ENCODE measurements at regions not wholly inside any gene's neighbourhood (a gene's known extent, or its start where the extent isn't known, plus 50 kb on each side); places are given as distances from the start of the nearest gene placed in this dataset.
"Not testable (repeated sequence)": the region's sequence is repeated elsewhere in the genome, so short reads cannot be mapped to it uniquely, and the experiment has no call there.

- in situ Hi-C loops (cut with HindIII; ENCODE audit: low sequenced_read_pairs): no loop called here
- DNase-seq (ENCODE audit: low spot score): no peak
These were observed 78.1 kb upstream of the EGFR start for GRCh38 chr7:54940748-54941147.

- no peak for DNase-seq (ENCODE audit: low spot score)
- in situ Hi-C loops (cut with HindIII; ENCODE audit: low sequenced_read_pairs): no loop called here
These were observed 74.6 kb upstream of the EGFR start for GRCh38 chr7:54944179-54944578.

- no peak for DNase-seq (ENCODE audit: low spot score)
- in situ Hi-C loops (cut with HindIII; ENCODE audit: low sequenced_read_pairs): no loop called here
These were observed 72.5 kb upstream of the EGFR start for GRCh38 chr7:54946271-54946670.

GRCh38 chr7:54946764-54947163 is 72.1 kb upstream of the EGFR start:
- in situ Hi-C loops (cut with HindIII; ENCODE audit: low sequenced_read_pairs): no loop called here
- no peak for DNase-seq (ENCODE audit: low spot score)

- no peak for DNase-seq (ENCODE audit: low spot score)
- in situ Hi-C loops (cut with HindIII; ENCODE audit: low sequenced_read_pairs): no loop called here
These were observed 71.6 kb upstream of the EGFR start for GRCh38 chr7:54947266-54947665.

GRCh38 chr7:54949514-54949913 is 69.3 kb upstream of the EGFR start:
- DNase-seq (ENCODE audit: low spot score); in situ Hi-C loops (cut with HindIII; ENCODE audit: low sequenced_read_pairs): not testable (repeated sequence)

GRCh38 chr7:54955296-54955695 is 63.5 kb upstream of the EGFR start:
- in situ Hi-C loops (cut with HindIII; ENCODE audit: low sequenced_read_pairs): no loop called here
- DNase-seq (ENCODE audit: low spot score): no peak

- in situ Hi-C loops (cut with HindIII; ENCODE audit: low sequenced_read_pairs): no loop called here
- DNase-seq (ENCODE audit: low spot score): peak; percentile 7
These were observed 63.0 kb upstream of the EGFR start for GRCh38 chr7:54955696-54956420.

GRCh38 chr7:54956865-54957264 is 62.0 kb upstream of the EGFR start:
- no peak for DNase-seq (ENCODE audit: low spot score)
- in situ Hi-C loops (cut with HindIII; ENCODE audit: low sequenced_read_pairs): no loop called here

- DNase-seq (ENCODE audit: low spot score): no peak
- in situ Hi-C loops (cut with HindIII; ENCODE audit: low sequenced_read_pairs): no loop called here
These were observed 58.3 kb upstream of the EGFR start for GRCh38 chr7:54960517-54960916.

- in situ Hi-C loops (cut with HindIII; ENCODE audit: low sequenced_read_pairs): no loop called here
- DNase-seq (ENCODE audit: low spot score): no peak
These were observed 57.4 kb upstream of the EGFR start for GRCh38 chr7:54961391-54961790.

GRCh38 chr7:54963155-54963554 is 55.7 kb upstream of the EGFR start:
- no peak for DNase-seq (ENCODE audit: low spot score)
- in situ Hi-C loops (cut with HindIII; ENCODE audit: low sequenced_read_pairs): no loop called here

- in situ Hi-C loops (cut with HindIII; ENCODE audit: low sequenced_read_pairs): no loop called here
- no peak for DNase-seq (ENCODE audit: low spot score)
These were observed 54.7 kb upstream of the EGFR start for GRCh38 chr7:54964136-54964535.

- DNase-seq (ENCODE audit: low spot score): no peak
- in situ Hi-C loops (cut with HindIII; ENCODE audit: low sequenced_read_pairs): no loop called here
These were observed 51.4 kb upstream of the EGFR start for GRCh38 chr7:54967377-54967776.

- in situ Hi-C loops (cut with HindIII; ENCODE audit: low sequenced_read_pairs): no loop called here
- DNase-seq (ENCODE audit: low spot score): no peak
These were observed 50.8 kb upstream of the EGFR start for GRCh38 chr7:54968018-54968417.
